Tibial nerve (tissue), 4 donors: ENCODE measurements at regions not wholly inside any gene's neighbourhood (a gene's known extent, or its start where the extent isn't known, plus 50 kb on each side); places are given as distances from the start of the nearest gene placed in this dataset.
"Not testable (repeated sequence)": the region's sequence is repeated elsewhere in the genome, so short reads cannot be mapped to it uniquely, and the experiment has no call there.

Source experiments
- DNase-seq, 2 donors: peaks; one replicate each; pipeline ENCODE4 v3.0.0-alpha.2; 2019; ENCODE audit warnings: low spot score in 2 of 2
- H3K27ac ChIP-seq, 4 donors: fragments of 200-600 bp; sonication (generic) in 3 of 4; one replicate each; pipeline ENCODE4 v1.5.1; 2017 to 2019; ENCODE audit warnings: mild to moderate bottlenecking in 1 of 4
- H3K27me3 ChIP-seq, 2 donors: fragments of 200-600 bp; sonication (generic) in 1 of 2; one replicate each; pipeline versions ENCODE4 v1.5.1 to v1.6.0; 2017 to 2019
- H3K36me3 ChIP-seq, 3 donors: fragments of 200-600 bp; sonication (generic); one replicate each; pipeline ENCODE4 v1.5.1; 2018 to 2019
- H3K4me1 ChIP-seq, 4 donors: fragments of 200-600 bp; sonication (generic) in 3 of 4; one replicate each; pipeline ENCODE4 v1.5.1; 2017 to 2019
- H3K4me3 ChIP-seq, 4 donors: fragments of 200-600 bp; sonication (generic) in 3 of 4; one replicate each; pipeline ENCODE4 v1.5.1; 2017 to 2019; ENCODE audit warnings: mild to moderate bottlenecking in 1 of 4, moderate library complexity in 1 of 4
- H3K9me3 ChIP-seq, 4 donors: fragments of 200-600 bp; sonication (generic) in 3 of 4; one replicate each; pipeline ENCODE4 v1.5.1; 2017 to 2019
- EP300 ChIP-seq, 2 donors: sonication (generic); formaldehyde crosslinking; IDR thresholded peaks; one replicate each; pipeline ENCODE4 v1.6.1; 2017; ENCODE audit warnings: antibody characterized with exemption in 2 of 2, mild to moderate bottlenecking in 1 of 2
- POLR2A ChIP-seq, 2 donors: fragments of 450-650 bp; IDR thresholded peaks; one replicate each; pipeline ENCODE4 v1.6.1; 2017; ENCODE audit warnings: antibody characterized with exemption in 2 of 2, mild to moderate bottlenecking in 2 of 2, moderate library complexity in 2 of 2
- WGBS, 2 donors: methylation state at CpG; one replicate each; pipeline ENCODE4 v1.1.5; 2018; 5-methylcytosine and 5-hydroxymethylcytosine counted together
- TF ChIP-seq, protein P1 (sequence below), 5 experiments: fragments of 200-600 bp in 3 of 5; fragments of 450-650 bp in 2 of 5; sonication (generic) in 3 of 5; IDR thresholded peaks; one replicate each; pipeline ENCODE4 v1.5.1; 2016 to 2019; ENCODE audit warnings: antibody characterized with exemption in 5 of 5, mild to moderate bottlenecking in 3 of 5, moderate library complexity in 2 of 5

DNA sequence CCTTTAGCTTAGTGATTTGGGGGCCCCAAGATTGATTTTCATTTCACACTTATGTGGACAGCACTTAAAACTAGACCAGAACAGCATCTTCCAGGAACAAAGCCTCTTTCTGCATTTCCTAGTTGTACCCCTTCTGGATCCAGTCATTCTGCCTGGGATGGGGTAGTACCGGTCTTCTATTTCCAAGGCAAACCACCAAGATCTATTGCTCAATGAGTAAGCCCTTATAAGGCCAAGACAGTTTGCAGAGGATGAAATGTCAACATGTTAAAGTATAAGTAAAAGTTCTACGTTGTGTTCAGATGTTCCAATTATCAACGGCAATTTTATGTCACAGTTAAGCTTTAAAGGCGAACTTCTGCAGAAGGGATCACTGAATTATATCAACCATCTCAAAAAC is 106.9 kb upstream of the ZNF746 start:
- WGBS, 2 donors: 88 to 89% methylated on average over 4 of the region's 4 CpGs
- peaks cover 0 to 4% (median 0%) of the 10 kb centered on the region in 4 donors for H3K4me1 ChIP-seq
- no peak for DNase-seq
- H3K27ac ChIP-seq: no peak overlapping the region
- no peak overlapping the region for H3K4me3 ChIP-seq
- H3K27me3 ChIP-seq: no peaks in the 10 kb centered on the region
- no peaks in the 10 kb centered on the region for H3K9me3 ChIP-seq
- peaks cover 0 to 63% (median 11%) of the 10 kb centered on the region in 3 donors for H3K36me3 ChIP-seq
- TF ChIP-seq EP300 (IDR thresholded peaks at IDR 0.05) (no peak), POLR2A (IDR thresholded peaks at IDR 0.05) (no peak)
- TF ChIP-seq, protein P1, sequence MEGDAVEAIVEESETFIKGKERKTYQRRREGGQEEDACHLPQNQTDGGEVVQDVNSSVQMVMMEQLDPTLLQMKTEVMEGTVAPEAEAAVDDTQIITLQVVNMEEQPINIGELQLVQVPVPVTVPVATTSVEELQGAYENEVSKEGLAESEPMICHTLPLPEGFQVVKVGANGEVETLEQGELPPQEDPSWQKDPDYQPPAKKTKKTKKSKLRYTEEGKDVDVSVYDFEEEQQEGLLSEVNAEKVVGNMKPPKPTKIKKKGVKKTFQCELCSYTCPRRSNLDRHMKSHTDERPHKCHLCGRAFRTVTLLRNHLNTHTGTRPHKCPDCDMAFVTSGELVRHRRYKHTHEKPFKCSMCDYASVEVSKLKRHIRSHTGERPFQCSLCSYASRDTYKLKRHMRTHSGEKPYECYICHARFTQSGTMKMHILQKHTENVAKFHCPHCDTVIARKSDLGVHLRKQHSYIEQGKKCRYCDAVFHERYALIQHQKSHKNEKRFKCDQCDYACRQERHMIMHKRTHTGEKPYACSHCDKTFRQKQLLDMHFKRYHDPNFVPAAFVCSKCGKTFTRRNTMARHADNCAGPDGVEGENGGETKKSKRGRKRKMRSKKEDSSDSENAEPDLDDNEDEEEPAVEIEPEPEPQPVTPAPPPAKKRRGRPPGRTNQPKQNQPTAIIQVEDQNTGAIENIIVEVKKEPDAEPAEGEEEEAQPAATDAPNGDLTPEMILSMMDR (IDR thresholded peaks at IDR 0.05): no peak

DNA sequence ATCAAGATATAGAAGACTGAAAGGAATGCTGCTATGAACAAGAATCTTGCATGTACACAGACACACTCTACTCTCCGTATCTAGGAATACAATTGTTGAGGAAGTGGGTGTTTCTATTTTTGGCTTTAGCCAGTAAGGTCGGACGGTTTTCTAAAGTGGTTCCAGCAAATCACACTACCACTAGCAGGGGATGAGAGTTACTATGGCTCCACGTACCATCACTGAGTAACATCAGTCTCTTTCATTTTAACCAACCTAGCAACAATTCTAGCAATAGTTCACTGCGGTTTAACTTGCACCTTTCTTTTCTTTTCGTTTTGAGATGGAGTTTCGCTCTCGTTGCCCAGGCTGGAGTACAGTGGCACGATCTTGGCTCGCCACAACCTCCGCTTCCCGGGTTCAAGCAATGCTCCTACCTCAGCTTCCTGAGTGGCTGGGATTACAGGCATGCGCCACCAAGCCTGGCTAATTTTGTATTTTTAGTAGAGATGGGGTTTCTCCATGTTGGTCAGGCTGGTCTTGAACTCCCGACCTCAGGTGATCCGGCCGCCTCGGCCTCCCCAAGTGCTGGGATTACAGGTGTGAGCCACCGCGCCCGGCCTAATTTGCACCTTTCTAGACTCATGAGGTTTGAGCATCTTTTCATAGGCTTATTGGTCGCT is 103.2 kb upstream of the ZNF746 start:
- 82 to 85% methylated on average over 21 of the region's 21 CpGs for WGBS, 2 donors
- H3K9me3 ChIP-seq, DNase-seq, H3K27ac ChIP-seq, H3K27me3 ChIP-seq, H3K4me3 ChIP-seq, H3K4me1 ChIP-seq: not testable (repeated sequence)
- peaks cover 0 to 66% (median 11%) of the 10 kb centered on the region in 3 donors for H3K36me3 ChIP-seq

DNA sequence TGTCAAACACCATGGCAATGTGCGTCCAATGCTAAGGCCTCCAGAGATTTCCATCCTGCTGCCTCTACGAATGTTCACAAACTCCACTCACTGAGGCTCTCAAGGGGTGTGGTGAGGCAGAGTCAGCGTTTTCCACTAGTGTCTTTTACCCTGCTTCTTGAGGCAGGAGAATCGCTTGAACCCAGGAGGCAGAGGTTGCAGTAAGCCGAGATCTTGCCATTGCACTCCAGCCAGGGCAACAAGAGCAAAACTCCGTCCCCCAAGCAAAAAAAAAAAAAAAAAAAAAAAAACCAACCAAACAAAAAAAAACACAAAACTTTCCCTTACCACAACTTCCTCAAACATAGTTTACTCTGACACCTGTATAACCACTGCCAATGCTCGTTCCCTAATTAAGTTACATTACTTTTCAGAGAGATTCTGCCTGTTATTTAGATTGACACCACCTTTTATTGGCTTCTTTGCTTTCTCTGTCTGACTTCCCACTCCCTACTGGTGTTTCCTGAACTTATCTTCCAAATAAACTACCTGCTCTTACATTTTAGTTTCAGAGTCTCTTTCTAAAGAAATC is 102.1 kb upstream of the ZNF746 start:
- H3K27me3 ChIP-seq: no peaks in the 10 kb centered on the region
- no peak overlapping the region for H3K27ac ChIP-seq
- H3K4me1 ChIP-seq: no peaks in the 10 kb centered on the region
- 78 to 87% methylated on average over 7 of the region's 7 CpGs for WGBS, 2 donors
- TF ChIP-seq EP300 (IDR thresholded peaks at IDR 0.05): no peak
- TF ChIP-seq POLR2A (IDR thresholded peaks at IDR 0.05): no peak
- TF ChIP-seq, protein P1 (IDR thresholded peaks at IDR 0.05): no peak
- DNase-seq: no peak
- H3K36me3 ChIP-seq: peaks cover 0 to 74% (median 11%) of the 10 kb centered on the region in 3 donors
- no peaks in the 10 kb centered on the region for H3K9me3 ChIP-seq
- no peak overlapping the region for H3K4me3 ChIP-seq

DNA sequence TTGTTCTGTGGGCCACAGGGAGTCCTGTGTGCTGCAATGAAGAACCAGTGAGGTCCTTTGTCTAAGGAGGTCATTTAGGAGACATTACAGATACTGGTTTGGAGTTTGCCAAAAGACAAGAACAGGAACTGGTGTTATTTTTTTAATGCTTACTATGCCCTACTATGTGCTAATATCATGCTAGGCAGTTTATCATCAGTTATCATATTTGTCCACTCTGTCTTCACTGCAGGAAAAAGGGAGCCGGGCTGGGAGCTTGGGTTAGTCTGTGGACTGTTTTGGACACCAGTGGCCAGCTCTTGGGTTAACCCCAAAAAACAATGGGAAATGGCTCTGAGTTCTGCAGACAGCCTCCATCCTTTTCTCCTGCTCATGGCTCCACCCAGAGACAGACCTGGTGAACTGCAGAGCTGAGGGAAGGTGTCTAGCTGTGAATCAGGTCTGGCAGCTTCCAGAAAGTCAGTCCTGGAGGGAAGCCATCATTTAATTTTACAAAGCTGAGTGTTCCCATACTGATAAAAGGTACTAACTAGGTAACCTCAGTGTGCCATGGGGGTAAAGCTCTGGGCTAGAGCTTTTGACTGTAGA is 101.2 kb upstream of the ZNF746 start:
- Histone ChIP-seq H3K27me3 (no peaks in the 10 kb centered on the region), H3K27ac (no peak overlapping the region), H3K36me3 (peaks cover 0 to 81% (median 11%) of the 10 kb centered on the region in 3 donors), H3K4me3 (no peak overlapping the region), H3K4me1 (no peaks in the 10 kb centered on the region), H3K9me3 (no peaks in the 10 kb centered on the region)
- DNase-seq: no peak
- WGBS, 2 donors: 93 to 94% methylated on average over 1 of the region's 1 CpG
- TF ChIP-seq EP300 (IDR thresholded peaks at IDR 0.05) (no peak), POLR2A (IDR thresholded peaks at IDR 0.05) (no peak)
- TF ChIP-seq, protein P1 (IDR thresholded peaks at IDR 0.05): no peak

DNA sequence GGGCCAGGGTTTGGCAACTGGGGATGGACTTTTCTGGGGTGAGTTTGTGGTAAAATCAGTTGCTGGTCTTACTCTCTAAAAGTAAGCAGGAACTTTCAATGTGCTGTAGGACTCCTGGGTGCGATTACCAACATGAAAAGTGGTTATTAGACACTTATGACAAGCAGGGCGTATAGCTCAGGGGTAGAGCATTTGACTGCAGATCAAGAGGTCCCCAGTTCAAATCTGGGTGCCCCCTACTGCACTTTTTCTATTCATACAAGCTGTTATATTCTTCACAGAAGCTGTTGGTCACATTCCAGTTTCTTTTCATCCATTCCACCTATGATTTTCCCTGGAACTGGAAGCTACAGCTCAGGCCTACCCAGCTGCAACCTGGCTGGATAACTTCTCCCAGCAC is 100.2 kb upstream of the ZNF746 start:
- DNase-seq, H3K4me1 ChIP-seq, H3K27me3 ChIP-seq, H3K9me3 ChIP-seq, H3K4me3 ChIP-seq, H3K27ac ChIP-seq: not testable (repeated sequence)
- WGBS, 2 donors: 97 to 100% methylated on average over 2 of the region's 2 CpGs
- peaks cover 0 to 83% (median 11%) of the 10 kb centered on the region in 3 donors for H3K36me3 ChIP-seq

DNA sequence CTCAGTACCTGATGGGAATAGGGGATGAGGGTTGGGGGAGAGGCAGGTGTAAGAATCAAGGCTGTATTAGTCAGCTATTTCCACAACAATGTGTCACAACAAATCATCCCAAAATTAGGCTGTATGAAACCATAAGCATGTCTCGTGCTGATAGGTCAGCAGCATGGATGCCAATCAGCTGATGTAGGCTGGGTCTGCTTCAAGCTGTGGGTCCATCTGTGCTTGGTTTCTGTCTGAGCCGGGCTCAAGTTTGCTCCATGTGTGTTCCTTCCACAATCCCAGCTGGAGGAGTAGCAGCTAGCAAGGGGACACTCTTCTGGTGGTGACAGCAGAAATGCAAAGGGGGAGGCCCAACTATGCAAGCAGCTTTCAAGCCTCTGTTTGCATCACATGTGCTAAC is 97.9 kb upstream of the ZNF746 start:
- TF ChIP-seq POLR2A (IDR thresholded peaks at IDR 0.05): no peak
- no peak for TF ChIP-seq EP300 (IDR thresholded peaks at IDR 0.05)
- TF ChIP-seq, protein P1 (IDR thresholded peaks at IDR 0.05): no peak
- peaks cover 0 to 82% (median 0%) of the 10 kb centered on the region in 3 donors for H3K36me3 ChIP-seq
- H3K4me3 ChIP-seq: no peak overlapping the region
- no peak overlapping the region for H3K27ac ChIP-seq
- H3K9me3 ChIP-seq: no peaks in the 10 kb centered on the region
- WGBS, 2 donors: 86 to 100% methylated on average over 2 of the region's 2 CpGs
- H3K4me1 ChIP-seq: no peaks in the 10 kb centered on the region
- H3K27me3 ChIP-seq: no peaks in the 10 kb centered on the region
- DNase-seq: no peak
